Psoas muscle (tissue), 7 donors: ENCODE measurements at regions not wholly inside any gene's neighbourhood (a gene's known extent, or its start where the extent isn't known, plus 50 kb on each side); places are given as distances from the start of the nearest gene placed in this dataset.

Experiments used
- ATAC-seq, 4 donors: fragments of 200-7000 bp; cut with Tn5 transposase; one replicate each; pipeline ENCODE4 v1.9.1; 2020; ENCODE audit warnings: moderate library complexity in 3 of 4, mild to moderate bottlenecking in 2 of 4
- DNase-seq, 2 donors: peaks; one replicate each; pipeline ENCODE4 v3.0.0-alpha.2; 2020
- H3K27ac ChIP-seq: fragments of 200-600 bp; one replicate; pipeline ENCODE4 v1.8.0; 2022
- H3K27me3 ChIP-seq, 3 donors: fragments of 200-600 bp in 1 of 3; one replicate each; pipeline versions ENCODE4 v1.6.1 to v1.8.0; 2013 to 2022; ENCODE audit warnings: low read length in 2 of 3, mild to moderate bottlenecking in 2 of 3, moderate library complexity in 1 of 3; ENCODE audit not compliant: insufficient read depth in 3 of 3
- H3K36me3 ChIP-seq, 2 donors: fragments of 200-600 bp in 1 of 2; one replicate each; pipeline versions ENCODE4 v1.6.1 to v1.8.0; 2013 to 2022; ENCODE audit warnings: low read depth in 1 of 2, mild to moderate bottlenecking in 1 of 2, moderate library complexity in 1 of 2; ENCODE audit not compliant: insufficient read depth in 1 of 2
- H3K4me1 ChIP-seq: fragments of 200-600 bp; one replicate; pipeline ENCODE4 v1.8.0; 2022
- H3K4me3 ChIP-seq: fragments of 200-600 bp; one replicate; pipeline ENCODE4 v1.8.0; 2022; ENCODE audit warnings: mild to moderate bottlenecking
- H3K9me3 ChIP-seq: fragments of 200-600 bp; one replicate; pipeline ENCODE4 v1.8.0; 2022
- CTCF ChIP-seq: fragments of 200-600 bp; IDR thresholded peaks from one replicate; pipeline ENCODE4 v1.8.0; 2022; ENCODE audit warnings: antibody characterized with exemption
- WGBS, 3 donors: extraction: QIAGEN DNeasy Blood & Tissue Kit; methylation state at CpG; one replicate each; pipeline versions ENCODE4 v1.1.6 to v1.1.7; 2013; 5-methylcytosine and 5-hydroxymethylcytosine counted together
- intact Hi-C, 2 donors: fragments of 100-400 bp; cut with DNase I; formaldehyde crosslinking; loops; one replicate each; pipeline versions ENCODE4 v1.11.0 to v1.14.2; 2022
- donor health status: healthy with polysubstance abuse.
- donor health status: DM: no; HTN: no; CAD: no; lungs with moderate emphysema.
- donor health status: Bipolar disorder and iron deficiency.
- donor health status: healthy.
- donor health status: DM: yes; HTN: yes; CAD: no.
- donor health status: DM: no; HTN: no; CAD: no.
- donor health status: DM: yes; HTN: yes; CAD: no.

- Histone ChIP-seq H3K27ac (no peak overlapping the region), H3K27me3 (peaks cover 0 to 4% (median 0%) of the 10 kb centered on the region in 3 donors), H3K36me3 (no peaks in the 10 kb centered on the region), H3K4me1 (no peaks in the 10 kb centered on the region), H3K4me3 (no peak overlapping the region), H3K9me3 (no peaks in the 10 kb centered on the region)
- DNase-seq (no peak), ATAC-seq (no peak)
- WGBS, 3 donors, result 82 to 95% (median 85%) methylated on average over 2 of the region's 2 CpGs
- no peak for TF ChIP-seq CTCF
- intact Hi-C loops, result no loop called here
Observed at GRCh38 chr5:18091758-18092157, 457.5 kb downstream of the TAF11L14 start.

GRCh38 chr5:18095061-18095460 is 460.8 kb downstream of the TAF11L14 start:
- Histone ChIP-seq H3K4me1 (no peaks in the 10 kb centered on the region), H3K36me3 (no peaks in the 10 kb centered on the region), H3K9me3 (no peaks in the 10 kb centered on the region), H3K27ac (no peak overlapping the region), H3K27me3 (no peaks in the 10 kb centered on the region), H3K4me3 (no peak overlapping the region)
- intact Hi-C loops, result no loop called here
- no peak for TF ChIP-seq CTCF
- ATAC-seq (no peak), DNase-seq (no peak)
- 93 to 94% (median 94%) methylated on average over 2 of the region's 2 CpGs for WGBS, 3 donors

- intact Hi-C loops, result no loop called here
- no peak for DNase-seq
- H3K27me3 ChIP-seq, result no peaks in the 10 kb centered on the region
- H3K4me3 ChIP-seq, result no peak overlapping the region
- WGBS, 3 donors, result 72 to 80% (median 78%) methylated on average over 5 of the region's 5 CpGs
- no peak for ATAC-seq
- no peaks in the 10 kb centered on the region for H3K9me3 ChIP-seq
- H3K27ac ChIP-seq, result no peak overlapping the region
- H3K4me1 ChIP-seq, result no peaks in the 10 kb centered on the region
- TF ChIP-seq CTCF, result no peak
- no peaks in the 10 kb centered on the region for H3K36me3 ChIP-seq
Observed at GRCh38 chr5:18097817-18098216, 463.6 kb downstream of the TAF11L14 start.

GRCh38 chr5:18098691-18099090 is 464.4 kb downstream of the TAF11L14 start:
- intact Hi-C loops, result no loop called here
- no peaks in the 10 kb centered on the region for H3K36me3 ChIP-seq
- TF ChIP-seq CTCF, result no peak
- ATAC-seq (no peak), DNase-seq (no peak)
- no peak overlapping the region for H3K27ac ChIP-seq
- H3K4me3 ChIP-seq, result no peak overlapping the region
- H3K27me3 ChIP-seq, result no peaks in the 10 kb centered on the region
- no peaks in the 10 kb centered on the region for H3K4me1 ChIP-seq
- H3K9me3 ChIP-seq, result no peaks in the 10 kb centered on the region
- 38 to 46% (median 41%) methylated on average over 2 of the region's 2 CpGs for WGBS, 3 donors

- H3K27ac ChIP-seq, result no peak overlapping the region
- WGBS, 3 donors, result 12 to 14% (median 14%) methylated on average over 2 of the region's 2 CpGs
- H3K9me3 ChIP-seq, result no peaks in the 10 kb centered on the region
- H3K4me3 ChIP-seq, result no peak overlapping the region
- no peak for ATAC-seq
- H3K27me3 ChIP-seq, result no peaks in the 10 kb centered on the region
- no peaks in the 10 kb centered on the region for H3K36me3 ChIP-seq
- DNase-seq, result no peak
- H3K4me1 ChIP-seq, result no peaks in the 10 kb centered on the region
- TF ChIP-seq CTCF, result no peak
- intact Hi-C loops, result no loop called here
Observed at GRCh38 chr5:18099261-18099660, 465.0 kb downstream of the TAF11L14 start.
